GM21390 (cell line): ENCODE measurements at regions not wholly inside any gene's neighbourhood (a gene's known extent, or its start where the extent isn't known, plus 50 kb on each side); places are given as distances from the start of the nearest gene placed in this dataset.

Source experiments
- ATAC-seq: cut with Tn5 transposase; IDR thresholded peaks from one replicate; pipeline ENCODE4 v1.9.1; 2021; ENCODE audit not compliant: unreplicated experiment

- ATAC-seq: no peak
These were observed 75.7 kb upstream of the FOXP4 start for GRCh38 chr6:41470331-41471063.

GRCh38 chr6:41471064-41471895 is 74.9 kb upstream of the FOXP4 start:
- no peak for ATAC-seq

GRCh38 chr6:41474213-41474933 is 71.8 kb upstream of the FOXP4 start:
- ATAC-seq: no peak

- ATAC-seq: no peak
These were observed 71.0 kb upstream of the FOXP4 start for GRCh38 chr6:41475164-41475563.

- ATAC-seq: no peak
These were observed 70.3 kb upstream of the FOXP4 start for GRCh38 chr6:41475737-41476357.

GRCh38 chr6:41476401-41476800 is 69.8 kb upstream of the FOXP4 start:
- ATAC-seq: no peak

GRCh38 chr6:41477572-41477971 is 68.6 kb upstream of the FOXP4 start:
- no peak for ATAC-seq

GRCh38 chr6:41483943-41484342 is 62.2 kb upstream of the FOXP4 start:
- ATAC-seq: no peak

- no peak for ATAC-seq
These were observed 58.2 kb upstream of the FOXP4 start for GRCh38 chr6:41487860-41488432.

- peak; percentile 53 for ATAC-seq
These were observed 57.6 kb upstream of the FOXP4 start for GRCh38 chr6:41488433-41489119.

GRCh38 chr6:41489120-41489851 is 56.9 kb upstream of the FOXP4 start:
- ATAC-seq: no peak

- no peak for ATAC-seq
These were observed 53.8 kb upstream of the FOXP4 start for GRCh38 chr6:41492261-41492891.

- ATAC-seq: no peak
These were observed 51.7 kb upstream of the FOXP4 start for GRCh38 chr6:41494212-41495110.
